Astrocyte (in vitro differentiated cells and primary cell): ENCODE measurements at regions not wholly inside any gene's neighbourhood (a gene's known extent, or its start where the extent isn't known, plus 50 kb on each side); places are given as distances from the start of the nearest gene placed in this dataset.

Source experiments
- DNase-seq: peaks from one replicate; pipeline ENCODE4 v3.0.0-alpha.2; 2010; ENCODE audit warnings: low read depth
- FAIRE-seq: peaks from 2 replicates; lab custom pipeline; 2011; peaks lifted over from hg19 to GRCh38; lab: Jason Lieb, UNC
- H2AFZ ChIP-seq: 2 replicates; pipeline ENCODE4 v1.6.0; 2012; ENCODE audit warnings: low read depth, low read length, inconsistent platforms
- H3K27ac ChIP-seq: 2 replicates; pipeline ENCODE4 v1.5.1; 2011; ENCODE audit warnings: low read depth, low read length, inconsistent platforms
- H3K27me3 ChIP-seq: 2 replicates; pipeline ENCODE4 v1.6.0; 2011; ENCODE audit warnings: low read length, inconsistent platforms; ENCODE audit not compliant: insufficient read depth
- H3K36me3 ChIP-seq: 2 replicates; pipeline ENCODE4 v1.5.1; 2011; ENCODE audit warnings: low read length, inconsistent platforms; ENCODE audit not compliant: insufficient read depth
- H3K4me1 ChIP-seq: 2 replicates; pipeline ENCODE4 v1.5.1; 2011; ENCODE audit warnings: low read length, inconsistent platforms; ENCODE audit not compliant: insufficient read depth
- H3K4me2 ChIP-seq: 2 replicates; pipeline ENCODE4 v1.6.0; 2012; ENCODE audit warnings: low read length, inconsistent platforms
- H3K4me3 ChIP-seq: 2 replicates; pipeline ENCODE4 v1.5.1; 2011; ENCODE audit warnings: low read depth, mild to moderate bottlenecking, low read length, inconsistent platforms; ENCODE audit not compliant: insufficient read depth
- H3K79me2 ChIP-seq: 2 replicates; pipeline ENCODE4 v1.6.0; 2012; ENCODE audit warnings: mild to moderate bottlenecking, low read length, inconsistent platforms; ENCODE audit not compliant: insufficient read depth
- H3K9ac ChIP-seq: 2 replicates; pipeline ENCODE4 v1.6.0; 2012; ENCODE audit warnings: mild to moderate bottlenecking, low read length, inconsistent platforms
- H3K9me3 ChIP-seq: 2 replicates; pipeline ENCODE4 v1.5.1; 2012; ENCODE audit warnings: low read depth, mild to moderate bottlenecking, low read length, inconsistent platforms; ENCODE audit not compliant: insufficient read depth
- H4K20me1 ChIP-seq: 2 replicates; pipeline ENCODE4 v1.6.0; 2012; ENCODE audit warnings: low read length, inconsistent platforms; ENCODE audit not compliant: insufficient read depth
- H3K27ac Mint-ChIP-seq: one replicate; pipeline ENCODE4 v1.8.0; 2021; ENCODE audit warnings: mild to moderate bottlenecking, mixed read lengths; ENCODE audit not compliant: unreplicated experiment
- H3K27me3 Mint-ChIP-seq: one replicate; pipeline ENCODE4 v1.8.0; 2021; ENCODE audit warnings: low read depth, mixed read lengths; ENCODE audit not compliant: unreplicated experiment
- H3K36me3 Mint-ChIP-seq: one replicate; pipeline ENCODE4 v1.8.0; 2021; ENCODE audit warnings: low read depth, mixed read lengths; ENCODE audit not compliant: unreplicated experiment
- H3K4me1 Mint-ChIP-seq: one replicate; pipeline ENCODE4 v1.8.0; 2021; ENCODE audit warnings: low read depth, mixed read lengths; ENCODE audit not compliant: unreplicated experiment
- H3K4me3 Mint-ChIP-seq: one replicate; pipeline ENCODE4 v1.8.0; 2021; ENCODE audit warnings: mild to moderate bottlenecking, moderate library complexity, mixed read lengths; ENCODE audit not compliant: unreplicated experiment
- H3K9me3 Mint-ChIP-seq: one replicate; pipeline ENCODE4 v1.8.0; 2021; ENCODE audit warnings: mild to moderate bottlenecking, mixed read lengths; ENCODE audit not compliant: unreplicated experiment
- CTCF ChIP-seq: IDR thresholded peaks from 2 replicates; pipeline ENCODE4 v1.5.1; 2011; ENCODE audit warnings: low read depth, mild to moderate bottlenecking, inconsistent platforms, low read length, moderate library complexity; ENCODE audit not compliant: insufficient read depth
- EZH2 ChIP-seq: IDR thresholded peaks from 2 replicates; pipeline ENCODE4 v1.6.1; 2012; ENCODE audit warnings: mild to moderate bottlenecking, low read length, inconsistent platforms; ENCODE audit not compliant: insufficient read depth

- H2AFZ ChIP-seq: no peak overlapping the region
- DNase-seq: no peak
- H4K20me1 ChIP-seq: no peaks in the 10 kb centered on the region
- no peak overlapping the region for H3K27ac ChIP-seq
- peaks cover 8% of the 10 kb centered on the region for H3K27me3 Mint-ChIP-seq
- H3K4me2 ChIP-seq: no peak overlapping the region
- H3K9ac ChIP-seq: no peak overlapping the region
- H3K9me3 Mint-ChIP-seq: peaks cover 2% of the 10 kb centered on the region
- H3K36me3 ChIP-seq: no peaks in the 10 kb centered on the region
- no peak overlapping the region for H3K27ac Mint-ChIP-seq
- H3K79me2 ChIP-seq: no peaks in the 10 kb centered on the region
- no peak for TF ChIP-seq EZH2
- no peak for TF ChIP-seq CTCF
- no peak for FAIRE-seq
- no peaks in the 10 kb centered on the region for H3K27me3 ChIP-seq
- no peaks in the 10 kb centered on the region for H3K9me3 ChIP-seq
- H3K4me3 Mint-ChIP-seq: no peak overlapping the region
- no peaks in the 10 kb centered on the region for H3K4me1 ChIP-seq
- no peaks in the 10 kb centered on the region for H3K36me3 Mint-ChIP-seq
- no peak overlapping the region for H3K4me3 ChIP-seq
- peaks cover 8% of the 10 kb centered on the region for H3K4me1 Mint-ChIP-seq
Measured at GRCh38 chr7:142314281-142314680, 56.4 kb upstream of the PRSS58 start.

- H2AFZ ChIP-seq: no peak overlapping the region
- no peaks in the 10 kb centered on the region for H3K9me3 ChIP-seq
- no peaks in the 10 kb centered on the region for H3K27me3 ChIP-seq
- no peak overlapping the region for H3K9ac ChIP-seq
- H3K4me2 ChIP-seq: no peak overlapping the region
- H3K27ac Mint-ChIP-seq: no peak overlapping the region
- peaks cover 2% of the 10 kb centered on the region for H3K9me3 Mint-ChIP-seq
- no peaks in the 10 kb centered on the region for H3K36me3 ChIP-seq
- no peaks in the 10 kb centered on the region for H4K20me1 ChIP-seq
- no peak overlapping the region for H3K4me3 ChIP-seq
- peaks cover 8% of the 10 kb centered on the region for H3K4me1 Mint-ChIP-seq
- H3K27me3 Mint-ChIP-seq: peaks cover 8% of the 10 kb centered on the region
- no peak overlapping the region for H3K27ac ChIP-seq
- no peak overlapping the region for H3K4me3 Mint-ChIP-seq
- TF ChIP-seq CTCF (no peak), EZH2 (no peak)
- DNase-seq (no peak), FAIRE-seq (no peak)
- H3K36me3 Mint-ChIP-seq: no peaks in the 10 kb centered on the region
- H3K4me1 ChIP-seq: no peaks in the 10 kb centered on the region
- H3K79me2 ChIP-seq: no peaks in the 10 kb centered on the region
Measured at GRCh38 chr7:142313528-142313927, 55.7 kb upstream of the PRSS58 start.

- H3K27ac Mint-ChIP-seq: no peak overlapping the region
- Histone ChIP-seq H3K36me3 (no peaks in the 10 kb centered on the region), H3K9me3 (no peaks in the 10 kb centered on the region), H3K27ac (no peak overlapping the region), H3K4me2 (no peak overlapping the region), H2AFZ (no peak overlapping the region), H3K79me2 (no peaks in the 10 kb centered on the region), H4K20me1 (no peaks in the 10 kb centered on the region), H3K9ac (no peak overlapping the region), H3K4me3 (no peak overlapping the region), H3K4me1 (no peaks in the 10 kb centered on the region), H3K27me3 (no peaks in the 10 kb centered on the region)
- no peak overlapping the region for H3K4me3 Mint-ChIP-seq
- DNase-seq: no peak
- H3K4me1 Mint-ChIP-seq: peaks cover 8% of the 10 kb centered on the region
- no peak for FAIRE-seq
- peaks cover 2% of the 10 kb centered on the region for H3K9me3 Mint-ChIP-seq
- peaks cover 8% of the 10 kb centered on the region for H3K27me3 Mint-ChIP-seq
- TF ChIP-seq CTCF (no peak), EZH2 (no peak)
- H3K36me3 Mint-ChIP-seq: no peaks in the 10 kb centered on the region
Measured at GRCh38 chr7:142311876-142312275, 54.0 kb upstream of the PRSS58 start.
